HG03066 (cell line): ENCODE measurements at regions not wholly inside any gene's neighbourhood (a gene's known extent, or its start where the extent isn't known, plus 50 kb on each side); places are given as distances from the start of the nearest gene placed in this dataset.

Experiments
- ATAC-seq: cut with Tn5 transposase; IDR thresholded peaks from one replicate; pipeline ENCODE4 v1.9.1; 2021; ENCODE audit warnings: low read depth; ENCODE audit not compliant: unreplicated experiment

DNA sequence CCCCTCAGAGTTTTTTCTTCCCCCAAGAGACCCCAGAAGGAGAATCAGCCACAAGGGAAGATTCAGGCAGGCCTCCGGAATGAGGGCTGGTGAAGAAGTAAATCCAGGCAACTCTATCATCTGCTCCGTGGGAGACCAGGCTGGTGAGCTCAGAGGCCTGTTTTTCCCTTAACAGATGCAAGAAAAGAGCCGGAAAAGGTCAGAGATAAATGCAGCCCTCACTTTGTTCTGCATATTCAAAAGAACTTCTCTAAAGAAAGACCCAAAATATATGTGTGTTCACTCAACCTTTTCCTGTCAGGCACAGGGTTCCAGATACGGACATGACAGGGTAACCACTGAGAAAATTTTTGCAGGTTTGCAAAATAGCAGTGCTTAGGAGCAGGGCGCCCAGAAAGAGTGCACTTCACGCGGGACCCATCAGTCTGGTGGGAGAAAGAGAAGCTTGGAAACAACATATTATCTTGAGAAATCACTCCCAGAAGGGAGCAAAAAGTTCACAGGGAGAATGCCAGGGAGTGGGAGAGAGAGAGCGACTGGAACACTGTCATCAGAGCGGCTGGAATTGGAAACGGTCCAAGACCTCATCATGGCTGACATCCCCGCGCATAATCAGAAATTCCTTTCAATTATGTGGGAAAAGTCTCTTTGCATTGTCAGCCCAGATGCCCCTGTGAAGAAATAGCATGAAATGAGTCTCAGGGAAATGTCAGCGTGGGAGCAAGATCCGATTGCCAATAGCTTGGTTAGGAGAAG is 244.8 kb upstream of the SLC14A2 start:
- ATAC-seq, result no peak

DNA sequence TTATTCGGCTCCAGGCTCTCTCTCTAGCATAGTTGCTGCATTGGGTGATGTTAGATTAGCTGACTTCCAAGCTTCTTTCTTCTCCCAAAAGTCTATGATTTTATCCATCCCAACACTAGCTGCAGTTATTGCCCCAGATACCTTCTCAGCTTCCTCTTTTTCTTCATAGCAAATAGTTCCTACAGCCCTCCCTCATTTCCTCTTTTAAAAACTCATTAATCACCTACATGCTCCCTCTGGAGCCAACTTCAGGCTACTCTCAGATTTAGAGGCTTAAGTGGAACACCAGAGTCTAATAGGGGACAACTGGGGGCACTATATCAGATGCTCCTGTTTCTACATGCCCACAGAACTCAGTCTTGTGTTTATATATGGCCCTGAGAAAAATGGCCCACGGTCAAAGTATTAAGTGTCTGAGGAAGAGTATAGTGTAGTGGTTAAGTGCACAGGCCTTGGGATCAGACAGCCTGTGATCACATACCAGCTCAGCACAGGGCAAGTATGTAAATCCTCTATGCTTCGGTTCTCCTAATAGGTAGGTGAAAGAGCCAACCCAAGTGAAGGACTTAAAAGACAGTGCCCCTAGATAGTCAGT is 241.9 kb upstream of the SLC14A2 start:
- ATAC-seq, result no peak

DNA sequence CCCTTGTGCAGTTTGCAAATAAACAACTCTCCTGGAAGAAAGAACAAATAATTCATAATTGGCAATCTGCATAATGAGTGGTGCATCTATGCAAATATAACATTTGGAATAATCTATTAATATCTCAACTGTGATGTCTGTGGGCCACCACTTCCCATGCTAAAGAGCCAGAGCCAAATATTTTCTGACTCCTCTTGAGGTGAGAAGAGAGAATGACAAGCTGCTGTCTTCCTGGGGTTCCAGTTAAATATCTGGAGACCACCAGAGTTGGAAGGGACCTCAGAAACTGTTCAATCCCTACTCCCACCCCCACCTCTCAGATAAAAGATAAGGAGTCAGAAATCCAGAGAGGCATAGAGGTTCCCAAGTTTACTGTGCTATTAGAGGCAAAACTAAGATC is 241.0 kb upstream of the SLC14A2 start:
- ATAC-seq, result no peak

DNA sequence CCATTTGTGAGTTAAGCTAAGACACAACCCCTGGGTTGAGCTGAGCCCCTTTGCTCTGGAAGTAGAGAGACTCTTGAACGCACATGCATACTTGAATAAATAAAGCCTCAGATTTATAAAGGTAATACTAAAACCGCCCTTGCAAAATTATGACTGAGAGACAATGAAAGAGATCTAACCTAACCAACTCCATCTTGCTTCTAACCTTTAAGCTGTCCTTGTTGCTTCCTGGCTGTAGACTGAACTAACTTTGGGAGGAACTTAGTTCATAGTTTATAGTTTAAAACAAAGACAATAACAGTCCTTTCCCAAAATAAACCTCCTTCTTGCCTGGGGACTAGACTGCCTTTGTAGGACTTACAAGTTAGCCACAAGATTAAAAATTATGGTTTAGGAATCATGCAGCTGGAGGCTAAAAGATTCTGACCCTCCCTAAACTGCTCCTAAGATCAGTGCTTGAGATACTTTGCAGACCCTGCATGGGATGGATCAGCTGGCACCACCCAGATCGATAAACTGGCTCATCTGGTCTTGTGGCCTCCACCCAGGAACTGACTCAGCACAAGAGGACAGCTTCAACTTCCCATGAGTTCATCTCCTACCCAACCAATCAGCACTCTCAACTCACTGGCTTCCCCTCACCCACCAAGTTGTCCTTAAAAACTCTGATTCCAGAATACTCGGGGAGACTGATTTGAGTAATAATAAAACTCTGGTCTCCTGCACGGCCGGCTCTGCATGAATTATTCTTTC is 240.2 kb upstream of the SLC14A2 start:
- ATAC-seq, result no peak

DNA sequence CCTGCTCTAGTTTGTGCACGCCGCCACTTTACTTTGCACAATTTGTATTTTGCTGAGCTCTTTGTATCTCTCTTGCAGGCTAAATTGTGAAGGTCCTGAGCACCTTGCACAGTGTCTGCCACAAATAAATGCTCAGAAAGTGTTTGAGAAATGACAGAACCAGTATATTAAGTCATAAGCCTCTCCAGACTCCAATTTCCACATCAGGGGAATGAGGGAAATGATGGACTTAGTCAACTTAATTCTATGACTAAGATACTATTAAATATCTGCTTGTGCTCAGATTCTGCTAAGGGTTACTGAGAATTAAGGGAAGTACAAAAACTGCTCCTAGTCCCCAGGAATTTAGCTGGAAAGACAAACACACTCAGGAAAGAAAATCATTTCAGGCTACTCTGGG is 239.1 kb upstream of the SLC14A2 start:
- no peak for ATAC-seq

DNA sequence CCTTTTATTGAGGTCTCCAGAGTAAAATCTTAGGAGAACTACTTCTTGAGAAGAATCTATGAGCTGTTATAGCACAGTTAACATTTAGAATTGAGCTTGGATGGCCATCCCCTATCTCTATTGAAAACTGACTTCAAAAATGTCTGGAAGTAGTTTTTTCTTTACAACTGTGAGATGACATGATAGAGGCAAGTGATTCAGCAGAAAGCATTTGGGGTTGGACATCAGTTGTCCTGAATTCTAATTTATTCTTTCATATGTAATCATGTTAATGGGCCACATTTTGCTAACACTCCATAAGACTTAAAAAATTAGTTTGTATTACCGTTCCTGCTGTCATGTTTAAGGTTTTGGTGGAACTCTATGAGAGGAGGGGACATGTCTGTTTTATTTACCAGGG is 237.0 kb upstream of the SLC14A2 start:
- ATAC-seq, result no peak

DNA sequence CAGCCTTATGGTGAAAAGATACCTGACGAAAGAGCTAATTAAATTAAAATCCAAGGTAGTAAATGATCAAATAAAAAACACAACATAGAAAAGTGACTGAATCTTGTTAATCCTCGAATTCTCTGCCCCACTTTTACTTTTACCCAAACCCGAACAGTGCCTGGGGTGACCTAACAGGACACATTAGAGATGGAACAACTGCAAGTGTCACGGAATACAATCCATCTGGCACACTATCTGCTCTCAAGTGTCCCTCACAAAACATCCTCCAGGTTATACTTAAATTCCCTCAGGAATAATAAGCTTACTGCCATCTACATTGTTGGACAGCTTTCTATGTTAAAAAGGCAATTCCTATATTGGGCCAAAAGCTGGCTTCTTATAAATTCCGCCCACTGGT is 236.3 kb upstream of the SLC14A2 start:
- no peak for ATAC-seq

DNA sequence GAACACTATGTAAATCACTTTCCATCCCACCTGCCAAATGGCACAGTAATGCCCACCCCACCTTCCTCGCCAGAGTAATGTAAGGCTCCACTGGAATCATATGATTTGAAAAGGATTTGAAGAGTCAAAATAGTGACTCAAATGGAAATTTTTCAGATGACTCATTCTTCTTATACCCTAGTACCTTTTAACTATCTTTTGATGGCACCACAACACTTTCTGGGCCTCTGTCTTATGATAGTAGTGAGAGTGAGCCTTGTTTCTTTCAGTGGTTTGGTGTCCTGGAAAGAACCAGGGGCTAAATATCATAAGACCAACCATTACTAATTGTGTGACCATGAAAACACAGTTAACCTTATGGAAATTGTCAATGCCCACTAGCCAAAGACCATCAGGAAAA is 235.4 kb upstream of the SLC14A2 start:
- no peak for ATAC-seq

DNA sequence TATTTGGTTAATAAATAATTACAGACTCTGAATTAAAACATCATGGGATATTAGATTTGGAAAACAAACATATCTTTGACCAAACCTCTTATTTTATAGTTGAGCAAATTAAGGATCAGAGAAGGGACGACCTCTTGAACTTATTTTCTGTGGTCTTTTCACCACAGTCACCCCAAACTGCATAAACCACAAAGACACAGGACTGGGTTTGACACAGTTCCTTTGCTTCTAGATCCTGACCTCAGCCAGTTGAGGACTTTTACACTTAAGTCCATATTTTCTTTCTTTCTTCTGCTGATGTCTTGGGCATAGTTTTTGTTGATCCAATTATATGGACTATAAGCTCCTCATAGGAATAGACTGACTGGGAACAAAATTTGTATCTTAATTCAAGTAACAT is 234.0 kb upstream of the SLC14A2 start:
- no peak for ATAC-seq

DNA sequence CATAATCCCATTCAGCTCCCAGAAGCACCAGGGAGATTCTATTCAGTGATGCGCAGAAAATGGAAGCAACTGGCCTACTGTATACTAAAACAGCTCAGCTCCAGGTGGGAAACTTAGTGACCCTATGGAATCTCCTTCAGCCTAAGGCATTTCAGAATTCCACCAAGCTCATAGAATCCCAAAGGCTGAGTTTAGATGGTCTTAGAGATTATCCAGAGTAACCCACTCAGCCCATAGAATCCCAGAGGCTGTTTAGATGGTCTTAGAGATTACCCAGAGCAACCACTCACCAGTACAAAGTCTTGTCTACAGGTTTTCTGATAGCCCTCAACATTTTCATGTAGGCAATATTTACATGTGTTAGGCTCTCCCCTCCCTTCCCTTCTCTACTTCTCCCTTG is 232.0 kb upstream of the SLC14A2 start:
- no peak for ATAC-seq

DNA sequence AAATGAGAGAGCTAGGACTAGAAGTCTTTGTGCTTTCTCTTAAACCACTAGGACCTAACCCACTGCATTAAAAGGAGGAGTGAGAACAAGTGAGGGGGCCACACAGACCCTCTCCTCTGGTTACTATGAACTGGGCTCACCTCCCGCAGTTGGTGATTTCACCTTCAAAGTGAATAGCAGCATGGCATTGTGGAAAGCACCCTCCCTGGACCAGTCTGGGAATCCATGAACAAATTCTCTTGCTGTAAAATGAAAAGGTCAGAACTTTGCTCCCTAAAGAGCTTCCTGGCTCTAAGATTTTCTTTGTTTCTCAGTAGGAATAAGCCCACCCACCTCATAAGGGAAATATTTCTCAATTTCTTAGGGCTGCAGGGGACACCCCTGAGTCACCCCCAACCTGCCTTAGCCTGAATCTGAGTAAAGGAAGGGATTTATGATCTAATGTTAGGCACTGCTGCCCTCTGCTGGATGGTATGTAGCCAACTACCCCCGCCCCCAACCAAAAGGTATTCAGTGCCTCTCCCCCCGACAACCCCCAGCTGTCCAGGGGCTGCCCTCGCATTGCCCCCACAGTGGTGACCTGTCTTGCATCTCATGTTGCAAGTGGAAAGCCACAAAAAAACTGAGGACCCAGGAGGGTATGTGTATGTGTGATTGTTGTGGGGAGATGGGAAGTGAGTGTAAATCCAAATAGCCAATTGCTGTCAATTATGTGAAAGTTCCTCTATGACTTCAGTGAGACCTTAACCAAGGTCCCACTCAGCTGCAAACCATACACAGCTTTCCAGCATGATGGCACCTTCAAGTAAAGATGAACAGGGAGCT is 230.9 kb upstream of the SLC14A2 start:
- no peak for ATAC-seq

DNA sequence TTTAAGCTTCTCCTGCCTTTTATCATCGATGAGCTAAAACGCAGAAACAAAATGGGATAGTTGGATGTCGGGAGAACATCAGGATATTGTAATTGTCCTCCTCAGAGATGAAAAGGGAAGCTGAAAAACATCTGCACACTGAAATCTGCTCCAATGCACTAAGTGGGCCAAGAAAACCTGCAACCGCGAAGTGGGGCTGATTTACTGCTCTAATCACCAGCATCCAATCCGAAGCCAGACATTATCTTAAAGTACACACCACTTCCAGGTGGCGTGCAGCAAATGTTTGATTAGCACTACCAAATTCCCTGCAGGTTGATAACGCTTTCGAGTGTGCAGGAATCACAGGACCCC is 230.3 kb upstream of the SLC14A2 start:
- ATAC-seq, result no peak

DNA sequence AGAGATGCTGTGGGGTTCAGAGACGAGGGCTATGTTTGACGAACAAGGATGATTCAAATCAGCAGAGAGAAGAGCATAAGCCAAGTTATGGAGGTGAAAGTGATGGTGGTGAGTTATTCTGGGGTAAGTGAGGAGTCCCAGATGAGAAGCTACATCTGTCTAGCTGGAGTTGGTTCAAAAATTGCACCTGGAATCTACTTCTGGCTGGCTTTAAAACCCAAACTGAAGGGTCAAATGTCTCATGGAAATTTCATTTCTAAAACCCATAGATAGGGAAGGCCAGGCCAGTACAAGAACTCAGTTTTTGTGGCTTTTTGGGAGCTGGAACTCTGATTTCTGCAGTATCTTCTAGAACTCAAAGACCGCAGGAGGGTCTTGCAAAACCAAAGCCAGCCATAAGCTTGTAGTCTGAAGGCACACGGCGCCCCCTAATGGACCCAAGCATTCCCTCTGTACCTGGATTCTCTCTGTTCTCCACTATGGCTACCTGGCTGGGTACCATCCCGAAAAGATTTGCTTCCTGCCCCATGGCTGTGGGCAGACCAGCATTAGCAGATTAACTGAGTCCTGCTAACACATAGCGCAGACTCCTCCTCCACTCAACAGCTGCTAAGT is 229.1 kb upstream of the SLC14A2 start:
- no peak for ATAC-seq

DNA sequence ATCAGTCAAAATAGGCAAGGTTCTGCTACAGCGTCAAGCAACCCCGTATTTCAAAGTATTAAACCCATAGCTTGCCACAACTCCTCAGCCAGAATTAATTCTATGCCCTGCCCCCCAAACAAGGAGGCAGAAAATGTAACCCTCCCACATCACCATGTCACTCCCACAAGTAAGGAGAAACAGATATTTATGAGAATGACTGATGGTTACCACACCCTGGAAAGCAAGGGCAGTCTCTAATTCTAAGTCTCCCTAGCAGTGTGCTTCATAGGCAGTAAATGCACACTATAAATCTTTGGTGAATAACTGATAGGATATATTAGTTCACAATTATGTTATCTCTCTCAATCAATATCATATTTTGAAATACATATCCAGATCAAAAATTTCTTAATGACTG is 228.0 kb upstream of the SLC14A2 start:
- ATAC-seq, result no peak

DNA sequence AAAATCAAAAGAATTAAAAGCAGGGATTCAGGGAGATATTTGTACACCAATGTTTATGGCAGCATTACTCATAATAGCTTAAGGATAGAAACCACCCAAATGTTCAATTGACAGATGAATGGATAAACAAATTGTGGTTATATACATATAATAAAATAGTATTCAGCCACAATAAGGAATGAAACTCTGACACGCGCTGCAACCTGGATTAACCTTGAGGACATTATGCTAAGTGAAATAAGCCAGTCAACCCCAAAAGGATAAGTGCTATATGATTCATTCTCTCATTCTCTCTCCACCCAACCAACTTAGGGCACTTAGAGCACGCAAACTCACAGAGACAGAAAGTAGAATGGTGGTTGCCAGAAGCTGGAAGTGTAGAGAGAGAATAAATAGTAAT is 216.8 kb upstream of the SLC14A2 start:
- no peak for ATAC-seq

DNA sequence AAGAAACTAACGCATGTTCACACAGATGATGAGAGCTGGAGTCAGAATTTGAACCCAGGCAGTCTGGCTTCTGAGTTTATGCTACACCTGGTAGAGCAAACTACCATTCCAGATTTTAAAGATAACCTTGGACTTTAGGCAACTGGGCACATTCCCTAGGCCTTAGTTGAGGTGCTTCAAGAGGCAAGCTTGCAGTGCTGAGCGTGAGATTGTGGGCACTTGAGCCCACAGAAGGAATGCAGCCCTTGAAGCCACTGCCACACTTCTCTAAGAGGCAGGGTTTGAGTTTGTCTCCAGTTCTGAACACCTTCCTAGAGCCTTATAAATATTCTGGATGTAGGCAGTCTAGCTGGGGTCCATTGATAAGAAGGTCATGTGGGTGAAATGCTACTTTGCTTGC is 216.1 kb upstream of the SLC14A2 start:
- no peak for ATAC-seq

DNA sequence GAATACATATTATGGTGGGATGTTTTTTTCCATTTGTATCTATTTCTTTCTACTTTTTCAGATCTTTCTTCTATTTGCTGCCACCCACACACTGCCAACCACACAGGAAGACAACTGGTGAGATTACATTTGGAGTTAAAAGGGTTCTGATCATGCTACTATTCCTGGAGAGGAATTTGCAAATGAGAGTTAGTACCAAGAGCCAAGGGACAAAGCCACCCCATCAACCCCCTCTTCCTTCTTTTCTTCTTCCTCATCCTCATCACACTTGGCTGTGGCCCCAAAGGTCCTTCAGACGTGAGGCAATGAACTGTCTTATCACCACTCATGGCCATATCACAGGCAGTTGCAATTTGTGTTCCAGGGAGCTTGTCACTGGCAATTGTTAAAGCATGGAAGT is 215.6 kb upstream of the SLC14A2 start:
- no peak for ATAC-seq

DNA sequence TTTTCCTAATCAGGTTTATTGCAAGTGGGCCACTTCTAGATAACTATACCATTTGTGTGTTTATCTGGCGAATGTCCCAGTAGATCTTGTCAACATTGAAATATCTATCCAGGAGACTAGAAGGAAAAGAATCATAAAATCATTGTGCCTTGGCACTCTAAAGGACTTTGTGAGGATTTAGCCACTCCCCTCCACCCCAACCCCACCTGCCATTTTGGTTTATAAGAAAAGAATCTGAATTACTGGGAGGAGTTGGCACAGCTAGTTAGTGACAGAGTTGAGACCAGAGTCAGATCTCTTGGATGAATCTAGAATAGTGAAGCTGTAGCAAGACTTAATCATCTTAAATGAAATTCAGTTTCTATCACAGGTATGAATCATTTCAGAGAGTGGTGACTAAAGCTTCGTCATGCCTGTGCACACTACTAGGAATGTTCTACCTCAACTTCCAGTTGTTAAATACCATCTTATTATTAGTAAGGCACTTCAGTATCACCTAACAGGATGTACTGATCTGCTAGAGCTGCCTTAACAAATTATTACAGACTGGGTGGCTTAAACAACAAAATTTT is 212.7 kb upstream of the SLC14A2 start:
- no peak for ATAC-seq

DNA sequence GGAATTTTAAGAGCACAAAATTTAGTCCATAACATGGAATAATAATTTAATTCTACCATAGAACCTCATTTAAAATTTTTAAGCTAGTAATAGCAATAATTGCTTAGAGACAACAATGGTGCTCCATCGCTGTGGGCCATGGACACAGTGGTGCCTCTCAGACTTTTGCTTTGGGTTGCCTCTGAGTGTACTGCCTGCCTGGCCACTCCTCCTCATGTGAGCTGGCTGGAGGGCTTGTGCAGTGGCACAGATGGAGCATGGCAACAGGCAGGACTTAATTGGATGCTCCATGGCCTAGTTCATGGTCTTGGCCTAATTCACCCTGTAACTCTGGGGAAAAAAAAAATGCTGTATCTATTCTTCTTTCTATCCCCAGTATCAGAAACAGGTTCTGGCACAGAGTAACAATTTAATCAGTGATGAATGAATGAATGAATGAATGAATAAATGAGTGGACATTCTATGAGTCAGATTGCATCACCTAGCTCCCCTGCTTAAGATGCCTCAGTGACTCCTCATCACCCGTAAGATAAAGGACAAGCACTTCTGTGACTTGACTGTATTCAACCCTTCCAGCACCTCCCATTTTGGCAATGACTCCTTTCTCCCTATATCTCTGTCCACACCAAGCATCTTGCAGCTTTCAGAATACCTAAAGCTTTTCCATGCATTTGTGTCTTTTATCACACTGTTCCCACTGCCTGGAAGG is 211.8 kb upstream of the SLC14A2 start:
- ATAC-seq, result no peak

DNA sequence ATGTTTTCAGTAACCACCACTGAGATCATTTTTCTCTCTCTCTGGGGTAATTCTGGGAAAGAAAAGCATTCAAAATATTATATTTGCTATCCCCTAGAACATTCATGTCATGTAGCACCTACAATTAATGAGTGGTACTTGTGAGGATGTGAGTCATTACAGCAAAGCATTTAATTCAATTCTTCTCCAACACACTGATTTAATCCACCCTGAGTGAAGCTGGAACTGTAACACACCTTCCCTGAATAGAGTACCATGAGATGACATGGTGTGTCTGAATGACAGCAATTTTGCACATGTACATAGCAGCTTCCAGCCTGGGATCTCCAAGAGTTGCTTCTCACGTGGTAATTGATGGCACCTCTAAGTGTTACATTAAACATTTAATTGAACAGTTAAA is 207.1 kb upstream of the SLC14A2 start:
- ATAC-seq, result no peak
